ENCODE measurements at regions not wholly inside any gene's neighbourhood (a gene's known extent, or its start where the extent isn't known, plus 50 kb on each side); places are given as distances from the start of the nearest gene placed in this dataset.

DNA sequence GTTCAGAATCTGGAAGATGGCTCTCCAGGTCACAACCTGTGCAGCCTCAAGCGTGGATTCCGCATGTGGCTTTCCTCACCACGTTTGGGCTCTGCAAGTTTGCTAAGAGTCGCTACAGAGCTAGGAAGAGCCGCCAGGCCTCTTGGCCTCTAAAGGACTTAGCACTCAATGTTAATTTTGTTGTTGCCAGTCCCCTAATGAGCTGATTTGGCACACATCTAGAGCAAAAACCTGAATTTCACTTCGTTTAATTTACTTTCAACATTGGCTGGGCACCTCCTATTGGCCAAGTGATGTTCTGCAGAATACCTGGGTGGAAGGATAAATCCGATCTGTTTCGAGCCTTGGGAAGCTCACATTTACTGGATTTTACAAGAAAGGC is 65.8 kb upstream of the UNC5A start:
- peak; percentile 55; the same call in 2 of the 3 replicates for ATAC-seq
- TF ChIP-seq CSDC2 (CRISPR knock-in tag; IDR thresholded peaks at IDR 0.05) (no peak), ZC3H10 (CRISPR knock-in tag; IDR thresholded peaks at IDR 0.05) (no peak)

DNA sequence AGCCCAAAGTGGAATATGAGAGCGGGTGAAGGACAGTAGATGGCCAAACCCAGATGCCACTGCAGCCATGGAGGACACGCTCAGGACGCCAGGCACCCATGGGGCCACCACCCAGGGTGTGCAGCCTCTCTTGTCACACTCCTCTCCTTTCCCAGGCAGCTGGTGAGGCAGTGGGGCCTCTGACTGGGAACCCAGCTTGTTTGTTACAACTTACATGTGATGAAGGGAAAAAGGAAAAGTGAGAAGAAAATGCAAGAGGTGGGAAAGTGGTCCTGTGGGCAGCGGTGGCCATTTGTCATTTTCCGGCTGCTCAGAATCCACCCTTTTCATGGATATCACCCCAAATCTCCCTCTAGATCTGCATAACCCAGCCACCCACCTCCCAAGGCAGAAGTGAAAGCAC is 62.7 kb upstream of the UNC5A start:
- no peak for ATAC-seq
- TF ChIP-seq BACH2 (CRISPR knock-in tag; IDR thresholded peaks at IDR 0.05; ENCODE audit: borderline replicate concordance) (no peak), ZC3H10 (CRISPR knock-in tag; IDR thresholded peaks at IDR 0.05) (no peak), TOX (CRISPR knock-in tag; IDR thresholded peaks at IDR 0.05; ENCODE audit: borderline replicate concordance) (no peak), ZNF70 (CRISPR knock-in tag; IDR thresholded peaks at IDR 0.05) (no peak), ZFP30 (CRISPR knock-in tag; IDR thresholded peaks at IDR 0.05) (no peak), ZNF565 (CRISPR knock-in tag; conservative IDR thresholded peaks at IDR 0.05; ENCODE audit: low read depth) (no peak), TCF4 (CRISPR knock-in tag; IDR thresholded peaks at IDR 0.05; ENCODE audit: borderline replicate concordance) (no peak)
- TF ChIP-seq, protein P1, sequence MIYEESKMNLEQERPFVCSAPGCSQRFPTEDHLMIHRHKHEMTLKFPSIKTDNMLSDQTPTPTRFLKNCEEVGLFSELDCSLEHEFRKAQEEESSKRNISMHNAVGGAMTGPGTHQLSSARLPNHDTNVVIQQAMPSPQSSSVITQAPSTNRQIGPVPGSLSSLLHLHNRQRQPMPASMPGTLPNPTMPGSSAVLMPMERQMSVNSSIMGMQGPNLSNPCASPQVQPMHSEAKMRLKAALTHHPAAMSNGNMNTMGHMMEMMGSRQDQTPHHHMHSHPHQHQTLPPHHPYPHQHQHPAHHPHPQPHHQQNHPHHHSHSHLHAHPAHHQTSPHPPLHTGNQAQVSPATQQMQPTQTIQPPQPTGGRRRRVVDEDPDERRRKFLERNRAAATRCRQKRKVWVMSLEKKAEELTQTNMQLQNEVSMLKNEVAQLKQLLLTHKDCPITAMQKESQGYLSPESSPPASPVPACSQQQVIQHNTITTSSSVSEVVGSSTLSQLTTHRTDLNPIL (CRISPR knock-in tag; IDR thresholded peaks at IDR 0.05; ENCODE audit: low read depth), result no peak
- TF ChIP-seq, protein P2, sequence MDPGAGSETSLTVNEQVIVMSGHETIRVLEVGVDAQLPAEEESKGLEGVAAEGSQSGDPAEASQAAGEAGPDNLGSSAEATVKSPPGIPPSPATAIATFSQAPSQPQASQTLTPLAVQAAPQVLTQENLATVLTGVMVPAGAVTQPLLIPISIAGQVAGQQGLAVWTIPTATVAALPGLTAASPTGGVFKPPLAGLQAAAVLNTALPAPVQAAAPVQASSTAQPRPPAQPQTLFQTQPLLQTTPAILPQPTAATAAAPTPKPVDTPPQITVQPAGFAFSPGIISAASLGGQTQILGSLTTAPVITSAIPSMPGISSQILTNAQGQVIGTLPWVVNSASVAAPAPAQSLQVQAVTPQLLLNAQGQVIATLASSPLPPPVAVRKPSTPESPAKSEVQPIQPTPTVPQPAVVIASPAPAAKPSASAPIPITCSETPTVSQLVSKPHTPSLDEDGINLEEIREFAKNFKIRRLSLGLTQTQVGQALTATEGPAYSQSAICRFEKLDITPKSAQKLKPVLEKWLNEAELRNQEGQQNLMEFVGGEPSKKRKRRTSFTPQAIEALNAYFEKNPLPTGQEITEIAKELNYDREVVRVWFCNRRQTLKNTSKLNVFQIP (CRISPR knock-in tag; IDR thresholded peaks at IDR 0.05; ENCODE audit: borderline replicate concordance, low read depth), result no peak
- TF ChIP-seq, protein P3, sequence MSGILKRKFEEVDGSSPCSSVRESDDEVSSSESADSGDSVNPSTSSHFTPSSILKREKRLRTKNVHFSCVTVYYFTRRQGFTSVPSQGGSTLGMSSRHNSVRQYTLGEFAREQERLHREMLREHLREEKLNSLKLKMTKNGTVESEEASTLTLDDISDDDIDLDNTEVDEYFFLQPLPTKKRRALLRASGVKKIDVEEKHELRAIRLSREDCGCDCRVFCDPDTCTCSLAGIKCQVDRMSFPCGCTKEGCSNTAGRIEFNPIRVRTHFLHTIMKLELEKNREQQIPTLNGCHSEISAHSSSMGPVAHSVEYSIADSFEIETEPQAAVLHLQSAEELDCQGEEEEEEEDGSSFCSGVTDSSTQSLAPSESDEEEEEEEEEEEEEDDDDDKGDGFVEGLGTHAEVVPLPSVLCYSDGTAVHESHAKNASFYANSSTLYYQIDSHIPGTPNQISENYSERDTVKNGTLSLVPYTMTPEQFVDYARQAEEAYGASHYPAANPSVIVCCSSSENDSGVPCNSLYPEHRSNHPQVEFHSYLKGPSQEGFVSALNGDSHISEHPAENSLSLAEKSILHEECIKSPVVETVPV (CRISPR knock-in tag; IDR thresholded peaks at IDR 0.05), result no peak

DNA sequence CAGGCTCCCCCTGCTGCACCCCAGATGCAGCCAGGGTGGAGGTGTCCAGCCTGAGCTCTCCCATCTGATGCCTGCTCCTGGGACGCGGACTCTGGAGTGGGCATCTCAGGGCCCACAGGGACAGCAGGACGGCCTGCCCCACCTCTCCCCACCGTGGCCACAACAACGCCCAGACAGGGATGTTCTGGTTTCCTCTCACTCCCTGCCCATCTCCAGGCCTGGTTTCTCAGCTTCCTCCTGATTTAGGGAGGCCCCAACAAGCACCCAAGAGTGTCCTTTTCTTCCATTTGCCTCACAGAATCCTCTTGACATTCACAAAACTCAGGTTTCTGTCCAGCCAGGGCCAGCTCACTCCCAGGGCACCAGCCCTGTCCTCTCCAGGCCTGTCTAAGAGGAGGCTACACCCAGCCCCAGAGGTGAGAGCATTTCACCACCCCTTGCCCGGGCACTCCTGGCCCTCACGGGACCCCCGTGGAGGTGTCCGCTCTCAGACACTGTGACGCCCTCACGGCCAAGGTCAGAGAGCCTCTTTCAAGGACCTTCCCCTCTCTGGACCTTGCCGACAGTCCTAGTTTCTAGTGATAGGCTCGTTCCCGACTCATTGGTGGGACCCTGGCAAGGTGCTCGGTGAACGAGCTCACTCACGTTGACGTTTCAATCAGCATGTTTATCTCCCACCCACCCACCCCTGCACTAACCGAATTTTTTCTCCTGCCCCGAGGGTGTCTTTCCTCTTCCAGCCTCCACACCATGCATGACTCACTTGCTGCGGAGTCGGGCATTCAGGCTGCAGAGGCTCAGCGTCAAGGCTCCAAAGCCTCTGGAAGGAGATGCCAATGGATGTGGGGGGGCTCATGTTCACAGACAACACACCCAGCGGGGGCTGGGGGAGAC is 62.0 kb upstream of the UNC5A start:
- ATAC-seq, result no peak

More for the DNA sequence above, 62.0 kb upstream of the UNC5A start:
- TF ChIP-seq ZFP30 (CRISPR knock-in tag; IDR thresholded peaks at IDR 0.05), result no peak
- TF ChIP-seq, protein P2 (CRISPR knock-in tag; IDR thresholded peaks at IDR 0.05; ENCODE audit: borderline replicate concordance, low read depth), result no peak
- no peak for TF ChIP-seq ZC3H10 (CRISPR knock-in tag; IDR thresholded peaks at IDR 0.05)
- no peak for TF ChIP-seq PPARA (CRISPR knock-in tag; IDR thresholded peaks at IDR 0.05; ENCODE audit: borderline replicate concordance)
- no peak for TF ChIP-seq ARNTL (CRISPR knock-in tag; IDR thresholded peaks at IDR 0.05; ENCODE audit: borderline replicate concordance, low read depth)
- TF ChIP-seq BACH2 (CRISPR knock-in tag; IDR thresholded peaks at IDR 0.05; ENCODE audit: borderline replicate concordance), result no peak
- TF ChIP-seq ESRRG (CRISPR knock-in tag; IDR thresholded peaks at IDR 0.05), result no peak
- no peak for TF ChIP-seq TOX (CRISPR knock-in tag; IDR thresholded peaks at IDR 0.05; ENCODE audit: borderline replicate concordance)
- no peak for TF ChIP-seq ISL1 (CRISPR knock-in tag; IDR thresholded peaks at IDR 0.05)
- no peak for TF ChIP-seq TCF4 (CRISPR knock-in tag; IDR thresholded peaks at IDR 0.05; ENCODE audit: borderline replicate concordance)
- TF ChIP-seq OSR1 (CRISPR knock-in tag; IDR thresholded peaks at IDR 0.05), result no peak
- TF ChIP-seq ZNF8 (CRISPR knock-in tag; IDR thresholded peaks at IDR 0.05), result no peak
- no peak for TF ChIP-seq ZNF565 (CRISPR knock-in tag; conservative IDR thresholded peaks at IDR 0.05; ENCODE audit: low read depth)
- TF ChIP-seq ZFP3 (CRISPR knock-in tag; IDR thresholded peaks at IDR 0.05), result no peak
- TF ChIP-seq, protein P4, sequence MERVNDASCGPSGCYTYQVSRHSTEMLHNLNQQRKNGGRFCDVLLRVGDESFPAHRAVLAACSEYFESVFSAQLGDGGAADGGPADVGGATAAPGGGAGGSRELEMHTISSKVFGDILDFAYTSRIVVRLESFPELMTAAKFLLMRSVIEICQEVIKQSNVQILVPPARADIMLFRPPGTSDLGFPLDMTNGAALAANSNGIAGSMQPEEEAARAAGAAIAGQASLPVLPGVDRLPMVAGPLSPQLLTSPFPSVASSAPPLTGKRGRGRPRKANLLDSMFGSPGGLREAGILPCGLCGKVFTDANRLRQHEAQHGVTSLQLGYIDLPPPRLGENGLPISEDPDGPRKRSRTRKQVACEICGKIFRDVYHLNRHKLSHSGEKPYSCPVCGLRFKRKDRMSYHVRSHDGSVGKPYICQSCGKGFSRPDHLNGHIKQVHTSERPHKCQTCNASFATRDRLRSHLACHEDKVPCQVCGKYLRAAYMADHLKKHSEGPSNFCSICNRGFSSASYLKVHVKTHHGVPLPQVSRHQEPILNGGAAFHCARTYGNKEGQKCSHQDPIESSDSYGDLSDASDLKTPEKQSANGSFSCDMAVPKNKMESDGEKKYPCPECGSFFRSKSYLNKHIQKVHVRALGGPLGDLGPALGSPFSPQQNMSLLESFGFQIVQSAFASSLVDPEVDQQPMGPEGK (CRISPR knock-in tag; IDR thresholded peaks at IDR 0.05; ENCODE audit: borderline replicate concordance), result no peak
- TF ChIP-seq, protein P3 (CRISPR knock-in tag; IDR thresholded peaks at IDR 0.05), result no peak
- TF ChIP-seq, protein P5, sequence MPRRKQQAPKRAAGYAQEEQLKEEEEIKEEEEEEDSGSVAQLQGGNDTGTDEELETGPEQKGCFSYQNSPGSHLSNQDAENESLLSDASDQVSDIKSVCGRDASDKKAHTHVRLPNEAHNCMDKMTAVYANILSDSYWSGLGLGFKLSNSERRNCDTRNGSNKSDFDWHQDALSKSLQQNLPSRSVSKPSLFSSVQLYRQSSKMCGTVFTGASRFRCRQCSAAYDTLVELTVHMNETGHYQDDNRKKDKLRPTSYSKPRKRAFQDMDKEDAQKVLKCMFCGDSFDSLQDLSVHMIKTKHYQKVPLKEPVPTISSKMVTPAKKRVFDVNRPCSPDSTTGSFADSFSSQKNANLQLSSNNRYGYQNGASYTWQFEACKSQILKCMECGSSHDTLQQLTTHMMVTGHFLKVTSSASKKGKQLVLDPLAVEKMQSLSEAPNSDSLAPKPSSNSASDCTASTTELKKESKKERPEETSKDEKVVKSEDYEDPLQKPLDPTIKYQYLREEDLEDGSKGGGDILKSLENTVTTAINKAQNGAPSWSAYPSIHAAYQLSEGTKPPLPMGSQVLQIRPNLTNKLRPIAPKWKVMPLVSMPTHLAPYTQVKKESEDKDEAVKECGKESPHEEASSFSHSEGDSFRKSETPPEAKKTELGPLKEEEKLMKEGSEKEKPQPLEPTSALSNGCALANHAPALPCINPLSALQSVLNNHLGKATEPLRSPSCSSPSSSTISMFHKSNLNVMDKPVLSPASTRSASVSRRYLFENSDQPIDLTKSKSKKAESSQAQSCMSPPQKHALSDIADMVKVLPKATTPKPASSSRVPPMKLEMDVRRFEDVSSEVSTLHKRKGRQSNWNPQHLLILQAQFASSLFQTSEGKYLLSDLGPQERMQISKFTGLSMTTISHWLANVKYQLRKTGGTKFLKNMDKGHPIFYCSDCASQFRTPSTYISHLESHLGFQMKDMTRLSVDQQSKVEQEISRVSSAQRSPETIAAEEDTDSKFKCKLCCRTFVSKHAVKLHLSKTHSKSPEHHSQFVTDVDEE (CRISPR knock-in tag; IDR thresholded peaks at IDR 0.05), result no peak
- no peak for TF ChIP-seq GLIS3 (CRISPR knock-in tag; IDR thresholded peaks at IDR 0.05)
